ENCODE measurements at regions not wholly inside any gene's neighbourhood (a gene's known extent, or its start where the extent isn't known, plus 50 kb on each side); places are given as distances from the start of the nearest gene placed in this dataset.

GRCh38 chr20:10843146-10843711 is 169.4 kb upstream of the JAG1 start:
- Histone ChIP-seq H3K4me1 (ENCODE audit: control insufficient read depth in 1 of 2, insufficient read depth in 2 of 2, low read length in 2 of 2) (no peaks in the 10 kb centered on the region), H3K79me2 (ENCODE audit: insufficient read depth, low read length) (no peaks in the 10 kb centered on the region), H3K9me3 (ENCODE audit: control insufficient read depth in 1 of 2, insufficient read depth in 1 of 2, low read depth in 1 of 2, low read length in 2 of 2) (peaks cover 0 to 7% of the 10 kb centered on the region in 2 experiments; a peak in 2 of 4 replicates), H2AFZ (ENCODE audit: low read depth, low read length, poor library complexity, severe bottlenecking) (no peak overlapping the region), H3K4me3 (replicated peaks in 1 of 2; ENCODE audit: low read depth in 1 of 2, low read length in 2 of 2) (no peak overlapping the region), H3K27ac (ENCODE audit: low read depth, low read length) (no peak overlapping the region), H3K4me2 (ENCODE audit: low read length) (no peak overlapping the region), H3K27me3 (ENCODE audit: insufficient read depth, low read length) (no peaks in the 10 kb centered on the region), H3K36me3 (ENCODE audit: control insufficient read depth in 1 of 2, insufficient read depth in 2 of 2, low read length in 2 of 2) (no peaks in the 10 kb centered on the region), H3K9me2 (ENCODE audit: insufficient read depth) (no peaks in the 10 kb centered on the region), H4K20me1 (ENCODE audit: insufficient read depth) (no peaks in the 10 kb centered on the region), H3K9ac (ENCODE audit: low read length) (no peak overlapping the region)
- CTCF ChIA-PET: no interaction called here
- no peak for ATAC-seq
- no TSS peak for BruUV-seq (replicated peaks)
- DNase-seq (ENCODE audit: low read depth, low spot score): no peak
- POLR2A ChIA-PET: no interaction called here
- no peak for TF ChIP-seq MAX (IDR thresholded peaks at IDR 0.05)
- no peak for TF ChIP-seq JUND (IDR thresholded peaks at IDR 0.05)
- no peak for TF ChIP-seq EGR1 (IDR thresholded peaks at IDR 0.05; ENCODE audit: low read depth)
- TF ChIP-seq CTCF (IDR thresholded peaks at IDR 0.05 in 2 of 3, conservative IDR thresholded peaks at IDR 0.05 in 1 of 3; ENCODE audit: borderline replicate concordance in 1 of 3, insufficient read depth in 1 of 3, low read depth in 2 of 3, low read length in 2 of 3): no peak
- no peak for TF ChIP-seq SIN3A (IDR thresholded peaks at IDR 0.05; ENCODE audit: low read depth)
- TF ChIP-seq YY1 (IDR thresholded peaks at IDR 0.05; ENCODE audit: extremely low read depth, insufficient replicate concordance, low read depth, low read length): no peak
- no peak for TF ChIP-seq RAD21 (IDR thresholded peaks at IDR 0.05; ENCODE audit: low read depth)
- intact Hi-C loops (cut with micrococcal nuclease): no loop called here
- RAD21 ChIA-PET (ENCODE audit: low non-redundant PET in 1 of 2, low total read pairs in 2 of 2, uncharacterized antibody in 2 of 2, unreplicated experiment in 2 of 2): no interaction called here

DNA sequence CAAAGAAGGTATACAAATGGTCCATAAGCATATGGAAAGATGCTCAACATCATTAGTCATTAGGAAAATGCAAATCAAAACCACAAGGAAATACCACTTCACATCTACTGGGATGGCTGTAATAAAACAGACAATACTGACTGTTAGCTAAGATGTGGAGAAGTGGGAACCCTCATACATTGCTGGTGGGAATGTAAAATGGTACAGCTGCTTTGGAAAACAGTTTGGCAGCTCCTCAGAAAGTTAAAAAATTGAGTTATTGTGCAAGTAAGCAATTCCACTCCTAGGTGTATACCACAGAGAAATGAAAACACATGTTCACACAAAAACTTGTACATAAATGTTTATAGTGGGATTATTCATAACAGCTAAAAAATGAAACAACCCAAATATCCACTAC is 173.0 kb upstream of the JAG1 start:
- RAD21 ChIA-PET (ENCODE audit: low non-redundant PET in 1 of 2, low total read pairs in 2 of 2, uncharacterized antibody in 2 of 2, unreplicated experiment in 2 of 2): no interaction called here
- Histone ChIP-seq H3K27ac (ENCODE audit: low read depth, low read length) (no peak overlapping the region), H3K9me3 (ENCODE audit: control insufficient read depth in 1 of 2, insufficient read depth in 1 of 2, low read depth in 1 of 2, low read length in 2 of 2) (peaks cover 0 to 3% of the 10 kb centered on the region in 2 experiments; a peak in 2 of 4 replicates), H3K4me3 (replicated peaks in 1 of 2; ENCODE audit: low read depth in 1 of 2, low read length in 2 of 2) (no peak overlapping the region), H3K36me3 (ENCODE audit: control insufficient read depth in 1 of 2, insufficient read depth in 2 of 2, low read length in 2 of 2) (no peaks in the 10 kb centered on the region), H3K4me1 (ENCODE audit: control insufficient read depth in 1 of 2, insufficient read depth in 2 of 2, low read length in 2 of 2) (peaks cover 6 to 13% of the 10 kb centered on the region in 2 experiments; a peak in 3 of 4 replicates), H2AFZ (ENCODE audit: low read depth, low read length, poor library complexity, severe bottlenecking) (no peak overlapping the region), H3K4me2 (ENCODE audit: low read length) (no peak overlapping the region), H3K9ac (ENCODE audit: low read length) (no peak overlapping the region), H3K79me2 (ENCODE audit: insufficient read depth, low read length) (no peaks in the 10 kb centered on the region), H3K9me2 (ENCODE audit: insufficient read depth) (no peaks in the 10 kb centered on the region), H4K20me1 (ENCODE audit: insufficient read depth) (no peaks in the 10 kb centered on the region), H3K27me3 (ENCODE audit: insufficient read depth, low read length) (no peaks in the 10 kb centered on the region)
- POLR2A ChIA-PET: no interaction called here
- DNase-seq (ENCODE audit: low read depth, low spot score) (no peak), ATAC-seq (no peak)
- BruUV-seq (replicated peaks): no TSS peak
- CTCF ChIA-PET: no interaction called here
- intact Hi-C loops (cut with micrococcal nuclease): no loop called here
- TF ChIP-seq SRF (IDR thresholded peaks at IDR 0.05; ENCODE audit: low read depth) (no peak), EZH2phosphoT487 (IDR thresholded peaks at IDR 0.05; ENCODE audit: borderline replicate concordance) (no peak), SP1 (IDR thresholded peaks at IDR 0.05; ENCODE audit: low read depth) (no peak), EZH2 (IDR thresholded peaks at IDR 0.05) (no peak), CEBPB (IDR thresholded peaks at IDR 0.05; ENCODE audit: low read depth) (no peak), CTCF (IDR thresholded peaks at IDR 0.05 in 2 of 3, conservative IDR thresholded peaks at IDR 0.05 in 1 of 3; ENCODE audit: borderline replicate concordance in 1 of 3, insufficient read depth in 1 of 3, low read depth in 2 of 3, low read length in 2 of 3) (no peak), ZFX (IDR thresholded peaks at IDR 0.05) (no peak), CBX3 (IDR thresholded peaks at IDR 0.05; ENCODE audit: low read depth) (no peak), MAX (IDR thresholded peaks at IDR 0.05) (no peak)
